ENCODE measurements at regions not wholly inside any gene's neighbourhood (a gene's known extent, or its start where the extent isn't known, plus 50 kb on each side); places are given as distances from the start of the nearest gene placed in this dataset.

DNA sequence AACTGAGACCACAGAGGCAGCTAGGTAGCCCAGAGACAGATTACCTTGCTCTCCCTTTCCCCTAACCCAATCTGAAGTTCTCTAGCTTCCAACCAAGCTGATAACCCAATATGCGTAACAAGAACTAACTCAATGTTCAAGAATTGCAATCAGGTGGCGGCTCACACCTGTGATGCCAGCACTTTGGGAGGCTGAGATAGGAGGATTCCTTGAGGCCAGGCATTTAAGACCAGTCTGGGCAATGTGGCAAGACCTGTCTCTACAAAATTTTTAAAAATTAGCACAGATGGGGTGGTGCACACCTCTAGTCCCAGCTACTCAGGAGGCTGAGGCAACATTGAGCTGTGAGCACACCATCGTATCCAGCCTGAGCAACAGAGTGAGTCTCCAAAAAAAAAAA lies 86.7 kb upstream of the IPO5 start:
- Histone ChIP-seq H3K27ac (no peak overlapping the region), H3K27me3 (no peaks in the 10 kb centered on the region), H3K4me1 (no peaks in the 10 kb centered on the region), H3K9me3 (peaks cover 0 to 17% (median 0%) of the 10 kb centered on the region in 12 donors), H3K4me3 (no peak overlapping the region), H3K36me3 (no peaks in the 10 kb centered on the region)
- intact Hi-C loops (cut with DNase I) = no loop called here
- DNase-seq (no peak), ATAC-seq (no peak)
- 62 to 82% (median 72%) methylated on average over 3 of the region's 3 CpGs for WGBS, 4 donors
- TF ChIP-seq, protein P1, sequence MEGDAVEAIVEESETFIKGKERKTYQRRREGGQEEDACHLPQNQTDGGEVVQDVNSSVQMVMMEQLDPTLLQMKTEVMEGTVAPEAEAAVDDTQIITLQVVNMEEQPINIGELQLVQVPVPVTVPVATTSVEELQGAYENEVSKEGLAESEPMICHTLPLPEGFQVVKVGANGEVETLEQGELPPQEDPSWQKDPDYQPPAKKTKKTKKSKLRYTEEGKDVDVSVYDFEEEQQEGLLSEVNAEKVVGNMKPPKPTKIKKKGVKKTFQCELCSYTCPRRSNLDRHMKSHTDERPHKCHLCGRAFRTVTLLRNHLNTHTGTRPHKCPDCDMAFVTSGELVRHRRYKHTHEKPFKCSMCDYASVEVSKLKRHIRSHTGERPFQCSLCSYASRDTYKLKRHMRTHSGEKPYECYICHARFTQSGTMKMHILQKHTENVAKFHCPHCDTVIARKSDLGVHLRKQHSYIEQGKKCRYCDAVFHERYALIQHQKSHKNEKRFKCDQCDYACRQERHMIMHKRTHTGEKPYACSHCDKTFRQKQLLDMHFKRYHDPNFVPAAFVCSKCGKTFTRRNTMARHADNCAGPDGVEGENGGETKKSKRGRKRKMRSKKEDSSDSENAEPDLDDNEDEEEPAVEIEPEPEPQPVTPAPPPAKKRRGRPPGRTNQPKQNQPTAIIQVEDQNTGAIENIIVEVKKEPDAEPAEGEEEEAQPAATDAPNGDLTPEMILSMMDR (IDR thresholded peaks at IDR 0.05) = no peak
- TF ChIP-seq POLR2A (IDR thresholded peaks at IDR 0.05) = no peak

- Histone ChIP-seq H3K36me3 (no peaks in the 10 kb centered on the region), H3K4me1 (no peaks in the 10 kb centered on the region), H3K4me3 (no peak overlapping the region), H3K27ac (no peak overlapping the region), H3K27me3 (no peaks in the 10 kb centered on the region), H3K9me3 (no peaks in the 10 kb centered on the region)
- no peak for DNase-seq
- intact Hi-C loops (cut with DNase I) = no loop called here
- 88 to 97% (median 94%) methylated on average over 1 of the region's 1 CpG for WGBS, 4 donors
- TF ChIP-seq, protein P1 (IDR thresholded peaks at IDR 0.05) = no peak
- TF ChIP-seq POLR2A (IDR thresholded peaks at IDR 0.05) = no peak
- ATAC-seq = no peak
Observed at GRCh38 chr13:97873398-97873797, 80.1 kb upstream of the IPO5 start.

DNA sequence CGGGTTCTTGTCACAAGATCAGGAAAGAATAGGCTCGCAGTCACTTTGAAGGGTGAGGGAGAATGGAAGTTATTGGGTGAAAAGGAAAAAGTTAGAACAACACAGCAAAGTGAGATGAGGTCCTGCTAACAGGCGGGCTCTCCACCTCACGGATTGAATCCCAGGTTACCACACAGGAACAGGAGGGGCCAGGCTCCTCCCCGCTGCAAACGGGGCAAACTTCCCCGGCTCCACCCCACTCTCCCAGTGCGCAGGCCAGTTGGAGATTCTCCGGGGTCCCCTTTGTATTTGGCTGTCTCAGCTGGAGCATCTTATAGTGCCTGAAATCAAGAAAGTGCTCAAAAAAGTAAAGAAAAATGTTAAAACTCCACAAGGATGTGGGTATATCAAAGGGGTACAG lies 78.3 kb upstream of the IPO5 start:
- DNase-seq (no peak), ATAC-seq (no peak)
- Histone ChIP-seq H3K27me3 (no peaks in the 10 kb centered on the region), H3K27ac (no peak overlapping the region), H3K9me3 (no peaks in the 10 kb centered on the region), H3K4me3 (no peak overlapping the region), H3K36me3 (no peaks in the 10 kb centered on the region), H3K4me1 (peaks cover 0 to under 1% (median 0%) of the 10 kb centered on the region in 12 donors)
- TF ChIP-seq, protein P1 (IDR thresholded peaks at IDR 0.05) = no peak
- TF ChIP-seq POLR2A (IDR thresholded peaks at IDR 0.05) = no peak
- 57 to 78% (median 69%) methylated on average over 9 of the region's 9 CpGs for WGBS, 4 donors
- intact Hi-C loops (cut with DNase I) = no loop called here

DNA sequence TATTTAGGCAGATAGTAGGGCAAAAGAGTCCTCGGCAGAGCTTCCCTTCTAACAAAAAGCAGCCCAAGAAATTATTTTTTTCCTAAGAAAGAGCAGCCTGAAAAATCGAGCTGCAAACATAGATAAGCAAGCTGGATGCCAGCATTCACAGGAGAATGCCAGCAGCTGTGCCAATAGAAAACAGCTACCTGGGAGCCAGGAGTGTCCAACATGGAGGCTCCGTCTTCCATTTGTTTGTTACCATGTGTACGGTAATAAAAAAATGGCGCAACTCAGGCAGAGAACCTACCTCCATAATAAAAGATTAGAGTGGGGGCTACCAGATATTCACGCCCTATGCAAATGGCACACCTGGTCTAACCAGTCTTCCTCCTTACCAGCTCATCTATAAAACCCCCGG lies 77.6 kb upstream of the IPO5 start:
- ATAC-seq (no peak), DNase-seq (no peak)
- TF ChIP-seq, protein P1 (IDR thresholded peaks at IDR 0.05) = no peak
- TF ChIP-seq POLR2A (IDR thresholded peaks at IDR 0.05) = no peak

More for the DNA sequence above, 77.6 kb upstream of the IPO5 start:
- H3K36me3 ChIP-seq = no peaks in the 10 kb centered on the region
- no peak overlapping the region for H3K4me3 ChIP-seq
- H3K9me3 ChIP-seq = no peaks in the 10 kb centered on the region
- WGBS, 4 donors = 90 to 93% (median 92%) methylated on average over 7 of the region's 7 CpGs
- intact Hi-C loops (cut with DNase I) = no loop called here
- peaks cover 0 to 6% (median 0%) of the 10 kb centered on the region in 12 donors for H3K4me1 ChIP-seq
- no peak overlapping the region for H3K27ac ChIP-seq
- no peaks in the 10 kb centered on the region for H3K27me3 ChIP-seq
